GM04503 (cell line): ENCODE measurements at regions not wholly inside any gene's neighbourhood (a gene's known extent, or its start where the extent isn't known, plus 50 kb on each side); places are given as distances from the start of the nearest gene placed in this dataset.

Experiments used
- DNase-seq: peaks from one replicate; pipeline ENCODE4 v3.0.0-alpha.2; 2012; ENCODE audit warnings: low read depth

DNA sequence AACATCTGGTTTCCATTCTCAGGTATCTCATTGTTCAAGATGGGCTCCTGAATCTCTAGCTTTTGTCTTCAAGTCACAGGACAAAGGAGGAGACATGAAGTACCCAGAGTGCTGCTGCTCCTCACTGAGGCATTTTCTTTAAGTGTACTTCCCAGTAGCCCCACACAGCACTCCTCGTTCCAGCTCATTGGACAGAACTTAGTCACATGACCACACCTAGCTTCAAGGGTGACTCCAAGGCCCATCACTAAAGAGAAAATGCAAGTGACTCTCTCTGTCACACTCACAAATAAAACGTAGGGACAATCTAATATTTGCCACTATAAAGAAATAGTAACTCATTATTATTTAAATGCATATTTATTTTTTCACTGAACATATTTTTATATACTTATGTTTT, 58.3 kb upstream of the NEUROD6 start:
- DNase-seq: no peak

DNA sequence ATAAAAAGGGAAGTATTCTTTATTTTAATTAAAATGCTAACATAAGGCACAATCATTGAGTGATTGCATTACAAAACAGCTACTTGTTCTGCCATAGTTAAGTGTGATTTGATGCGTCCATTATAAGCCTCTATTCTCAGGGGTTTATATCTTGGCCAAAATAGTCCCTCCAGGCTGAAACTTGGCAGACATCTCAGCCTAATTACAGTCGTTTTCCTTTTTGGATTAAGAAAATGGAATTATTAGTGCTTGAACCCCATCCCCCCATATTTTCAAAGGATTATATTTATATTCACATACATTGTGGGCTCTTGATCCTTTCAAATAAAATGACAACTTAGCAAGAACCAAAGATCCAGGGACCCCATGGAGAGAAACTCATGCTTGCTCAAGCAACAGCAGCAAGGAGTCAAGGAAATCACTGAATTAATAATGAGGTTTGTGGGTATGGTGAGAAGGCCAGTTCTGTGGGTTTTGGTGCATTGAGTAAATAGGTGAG, 66.7 kb upstream of the NEUROD6 start:
- no peak for DNase-seq

- DNase-seq: peak; percentile 10
These were observed 67.7 kb upstream of the NEUROD6 start for GRCh38 chr7:31408140-31408729.

GRCh38 chr7:31410265-31410664, 69.7 kb upstream of the NEUROD6 start:
- no peak for DNase-seq

DNA sequence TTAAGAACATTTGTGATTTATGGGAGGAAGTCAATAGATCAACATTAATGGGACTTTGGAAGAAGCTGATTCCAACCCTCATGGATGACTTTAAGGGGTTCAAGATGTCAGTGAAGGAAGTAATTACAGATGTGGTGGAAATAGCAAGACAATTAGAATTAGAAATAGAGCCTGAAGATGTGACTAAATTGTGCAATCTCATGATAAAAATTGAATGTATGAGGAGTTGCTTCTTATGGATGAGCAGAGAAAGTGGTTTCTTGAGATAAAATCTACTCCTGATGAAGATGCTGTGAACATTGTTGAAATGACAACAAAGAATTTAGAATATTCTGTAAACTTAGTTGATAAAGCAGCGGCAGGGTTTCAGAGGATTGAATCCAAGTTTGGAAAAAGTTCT, 70.9 kb upstream of the NEUROD6 start:
- no peak for DNase-seq

- DNase-seq: no peak
These were observed 73.2 kb upstream of the NEUROD6 start for GRCh38 chr7:31413766-31414165.

DNA sequence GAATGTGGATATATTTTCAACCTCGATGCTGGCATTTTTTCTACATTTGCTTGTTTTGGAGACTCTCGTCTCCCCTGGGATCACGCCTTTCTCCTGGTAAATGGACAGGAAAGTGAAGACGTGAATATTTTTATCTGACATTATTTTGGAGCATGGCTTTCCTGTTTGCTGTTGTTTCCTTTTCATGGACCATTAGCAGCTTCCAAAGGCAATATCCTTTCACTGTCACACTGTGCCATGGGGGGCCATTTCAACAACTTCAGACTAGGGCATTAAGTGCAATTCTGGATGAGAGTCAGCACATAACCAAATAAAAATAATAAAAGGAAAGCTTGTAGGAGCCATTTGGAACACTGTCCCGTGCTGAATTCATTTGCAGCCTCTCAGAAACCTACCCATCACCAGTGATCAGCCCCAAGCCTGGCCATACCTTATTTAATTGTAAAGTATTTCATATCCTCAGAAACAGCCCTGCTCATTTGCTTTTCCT, 75.9 kb upstream of the NEUROD6 start:
- no peak for DNase-seq

GRCh38 chr7:31418928-31419327, 78.4 kb upstream of the NEUROD6 start:
- DNase-seq: no peak

GRCh38 chr7:31419505-31420055, 79.1 kb upstream of the NEUROD6 start:
- no peak for DNase-seq

DNA sequence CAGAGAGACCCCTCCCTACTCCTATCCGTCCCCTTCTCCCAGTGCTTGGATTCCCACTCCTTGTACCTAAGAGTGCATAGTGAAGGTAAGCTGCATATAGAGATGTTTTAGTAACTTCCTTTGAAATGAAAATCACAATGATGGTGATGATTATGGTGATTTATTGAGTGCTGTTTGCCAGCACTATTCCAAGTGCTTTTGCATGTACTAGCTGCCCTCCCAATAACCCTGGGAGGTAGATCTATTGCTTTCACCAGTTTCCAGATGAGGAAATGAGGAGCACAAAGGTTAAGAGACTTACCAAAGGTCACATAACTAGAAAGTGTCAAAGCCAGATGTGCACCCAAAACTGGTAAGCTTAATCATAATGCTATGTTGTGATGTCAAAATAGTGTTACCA, 80.4 kb upstream of the NEUROD6 start:
- DNase-seq: no peak

- DNase-seq: no peak
These were observed 81.1 kb upstream of the NEUROD6 start for GRCh38 chr7:31421607-31422006.

- DNase-seq: no peak
These were observed 83.5 kb upstream of the NEUROD6 start for GRCh38 chr7:31423994-31424393.

DNA sequence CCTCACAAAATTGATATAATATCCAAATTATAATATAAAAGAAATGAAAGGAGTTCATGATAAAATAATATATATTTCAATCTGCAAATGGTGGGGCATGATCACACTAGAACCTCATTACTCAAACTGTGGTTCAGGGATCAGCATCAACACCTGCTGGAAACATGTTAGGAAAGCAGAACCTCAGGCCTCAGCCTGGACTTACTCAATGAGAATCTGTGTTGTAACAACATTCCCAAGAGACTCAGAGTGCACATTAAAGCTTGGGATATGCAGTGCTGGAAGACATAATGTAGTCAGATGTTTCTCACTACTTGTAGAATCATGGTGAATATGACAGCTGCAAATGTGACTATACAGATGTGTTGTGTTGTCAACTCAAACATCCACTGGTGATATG, 81.7 kb upstream of the ITPRID1 start:
- DNase-seq: no peak

DNA sequence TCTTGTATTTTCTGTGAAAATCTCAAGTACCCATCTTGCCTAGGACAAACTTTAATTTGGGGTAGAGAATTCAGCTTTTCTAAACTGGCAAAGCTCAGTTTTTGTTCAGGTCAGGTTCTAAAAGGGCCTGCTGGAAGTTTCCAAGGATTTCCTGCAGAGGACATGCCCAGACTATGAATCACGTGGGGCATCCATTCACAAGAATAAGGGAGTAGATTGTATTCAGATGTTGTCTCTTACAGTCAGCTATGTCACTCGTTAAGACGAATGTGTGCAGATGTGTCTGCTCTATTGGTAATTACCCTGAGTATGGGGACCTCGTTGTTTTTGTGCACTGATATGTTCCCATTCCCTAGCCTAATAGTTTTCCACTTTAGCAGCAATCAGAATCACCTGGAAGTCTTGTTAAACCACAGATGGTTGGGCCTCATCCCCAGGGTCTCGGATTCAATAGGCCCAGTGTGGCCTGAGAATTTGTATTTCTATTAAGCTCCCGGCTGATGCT, 81.0 kb upstream of the ITPRID1 start:
- DNase-seq: no peak

DNA sequence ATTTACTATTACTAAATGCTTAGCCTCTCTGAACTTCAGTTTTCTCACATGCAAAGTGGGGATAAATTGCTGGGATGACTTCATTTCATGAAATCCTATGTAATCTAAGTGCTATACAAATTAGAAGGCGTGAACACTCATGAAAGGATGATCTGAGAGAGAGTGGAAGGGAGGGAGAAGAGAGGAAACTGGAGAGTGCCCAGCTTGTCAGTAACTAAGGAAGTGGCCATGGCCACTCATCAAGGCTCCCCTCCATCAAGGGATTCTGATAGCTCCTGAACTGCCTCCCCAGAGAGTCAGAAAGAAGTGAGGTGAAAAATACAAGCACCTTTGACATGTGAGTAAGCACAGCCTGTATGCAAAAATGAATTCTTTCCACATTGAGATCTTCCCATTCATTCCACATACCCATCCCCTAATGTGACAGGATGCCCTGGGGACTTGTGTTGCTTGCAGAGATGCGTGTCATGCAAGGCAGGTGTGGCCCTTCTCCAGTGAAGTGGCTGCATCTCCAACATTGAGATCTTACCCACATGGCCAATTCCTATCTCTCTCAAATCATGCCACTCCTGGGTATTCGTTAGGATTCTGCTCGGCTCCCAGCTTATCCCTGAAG, 76.5 kb upstream of the ITPRID1 start:
- no peak for DNase-seq

DNA sequence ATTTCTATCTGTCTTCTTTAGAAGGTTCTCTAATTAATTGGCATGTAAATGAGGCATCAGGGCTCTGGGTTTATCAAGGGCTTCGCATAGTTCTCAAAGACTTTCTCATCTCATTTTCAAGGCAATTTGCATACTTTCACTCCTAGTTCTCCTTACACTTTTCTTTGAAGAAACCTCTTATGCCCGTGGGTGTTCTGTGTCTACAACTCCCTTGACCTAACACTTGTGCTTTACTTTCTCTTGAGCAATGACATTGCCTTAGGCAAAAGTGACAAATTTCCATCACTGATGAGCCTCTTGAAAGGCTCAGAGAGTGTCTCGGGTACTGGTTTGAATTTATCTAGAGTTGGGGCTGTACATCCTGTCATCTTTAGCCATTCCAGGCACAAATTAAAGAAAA, 74.7 kb upstream of the ITPRID1 start:
- no peak for DNase-seq

- DNase-seq: no peak
These were observed 73.4 kb upstream of the ITPRID1 start for GRCh38 chr7:31440511-31440910.

DNA sequence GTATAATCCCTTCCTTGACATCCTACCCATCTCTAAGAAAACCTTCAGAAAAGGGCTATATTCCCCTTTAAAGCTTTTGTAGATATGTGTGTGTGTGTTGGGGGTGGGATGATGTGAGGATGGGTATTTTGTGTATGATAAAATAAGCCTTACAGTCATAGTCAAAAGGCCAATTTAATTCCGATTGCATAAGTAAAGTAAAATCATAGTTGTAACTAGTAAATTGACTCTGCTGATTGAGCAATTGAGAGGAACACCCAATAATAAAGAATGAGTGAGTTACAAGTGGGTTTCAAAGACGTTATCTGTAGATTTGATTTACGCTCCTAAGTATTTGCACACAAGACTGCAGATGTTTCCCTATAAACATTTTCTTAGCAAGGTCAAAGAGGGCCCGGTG, 71.3 kb upstream of the ITPRID1 start:
- DNase-seq: no peak

DNA sequence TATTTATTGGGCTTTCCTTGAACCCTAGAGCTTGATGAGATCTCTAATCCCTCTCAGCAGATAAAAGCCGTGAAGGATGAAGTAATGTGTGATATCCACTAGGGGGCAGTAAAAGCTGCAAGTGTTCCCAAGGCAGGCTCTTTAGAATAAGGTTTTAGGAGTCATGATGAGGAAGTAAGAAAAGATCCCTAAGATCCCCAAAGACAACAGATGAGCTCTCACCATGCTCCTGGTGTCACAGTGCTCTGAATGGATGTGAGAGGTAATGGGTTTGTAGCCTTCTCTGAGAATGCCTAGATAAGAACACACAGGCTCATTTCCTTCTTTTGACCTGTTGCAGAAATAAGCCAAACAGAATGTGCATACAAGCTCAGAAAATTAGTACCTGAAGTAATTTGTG, 70.4 kb upstream of the ITPRID1 start:
- peak; percentile 13 for DNase-seq

DNA sequence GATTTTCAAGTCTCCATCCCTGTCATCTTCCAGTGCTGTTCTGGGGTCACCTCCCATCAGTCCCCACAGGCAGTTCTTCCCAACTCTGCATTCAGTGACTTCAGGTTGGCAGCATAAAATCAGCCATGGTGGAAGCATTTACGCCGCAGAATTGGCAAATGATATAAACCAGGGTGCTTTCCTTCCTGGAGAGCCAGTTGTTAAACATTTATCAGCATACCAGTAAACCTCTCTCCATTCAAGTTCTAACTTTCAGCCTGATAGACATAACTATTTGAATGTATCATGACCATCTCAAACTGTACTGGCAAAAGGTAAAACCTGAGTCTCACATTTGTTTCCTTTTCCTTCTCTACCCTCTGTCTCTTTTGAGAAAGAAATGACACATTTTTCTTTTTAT, 69.7 kb upstream of the ITPRID1 start:
- no peak for DNase-seq

GRCh38 chr7:31445686-31446355, 68.1 kb upstream of the ITPRID1 start:
- no peak for DNase-seq

- DNase-seq: no peak
These were observed 65.2 kb upstream of the ITPRID1 start for GRCh38 chr7:31448649-31449048.

- no peak for DNase-seq
These were observed 58.0 kb upstream of the ITPRID1 start for GRCh38 chr7:31455844-31456243.
